OCI-LY1 (cell line): ENCODE measurements at regions not wholly inside any gene's neighbourhood (a gene's known extent, or its start where the extent isn't known, plus 50 kb on each side); places are given as distances from the start of the nearest gene placed in this dataset.
"Not testable (repeated sequence)": the region's sequence is repeated elsewhere in the genome, so short reads cannot be mapped to it uniquely, and the experiment has no call there.

ENCODE experiments used
- H2AFZ ChIP-seq: fragments of 200-600 bp; sonication (generic), shearing (Covaris generic); 2 replicates; pipeline ENCODE4 v1.6.0; 2014; ENCODE audit warnings: antibody characterized with exemption, mild to moderate bottlenecking, low read length
- H3F3A ChIP-seq: fragments of 200-600 bp; sonication (generic), shearing (Covaris generic); 2 replicates; pipeline ENCODE4 v1.6.0; 2014; ENCODE audit warnings: mild to moderate bottlenecking, antibody characterized with exemption, low read length, moderate library complexity; ENCODE audit not compliant: insufficient read depth
- H3K27ac ChIP-seq: fragments of 200-600 bp; sonication (generic); 2 replicates; pipeline ENCODE4 v1.5.1; 2014; ENCODE audit warnings: low read length, mixed run types, mild to moderate bottlenecking, low read depth; ENCODE audit not compliant: poor library complexity, severe bottlenecking
- H3K27me3 ChIP-seq: fragments of 200-600 bp; sonication (generic); 2 replicates; pipeline ENCODE4 v1.6.0; 2014; ENCODE audit warnings: antibody characterized with exemption, mild to moderate bottlenecking, low read length, moderate library complexity; ENCODE audit not compliant: insufficient read depth
- H3K36me3 ChIP-seq: fragments of 200-600 bp; sonication (generic); 2 replicates; pipeline ENCODE4 v1.6.1; 2014; ENCODE audit warnings: mild to moderate bottlenecking, antibody characterized with exemption, low read length, moderate library complexity, mixed read lengths; ENCODE audit not compliant: insufficient read depth
- H3K4me1 ChIP-seq: fragments of 200-600 bp; sonication (generic); 2 replicates; pipeline ENCODE4 v1.5.1; 2014; ENCODE audit warnings: mild to moderate bottlenecking, low read length, moderate library complexity; ENCODE audit not compliant: insufficient read depth, severe bottlenecking
- H3K4me2 ChIP-seq: fragments of 200-600 bp; sonication (generic), shearing (Covaris generic); 2 replicates; pipeline ENCODE4 v1.6.1; 2014; ENCODE audit warnings: low read length
- H3K4me3 ChIP-seq: fragments of 200-600 bp; sonication (generic); 2 replicates; pipeline ENCODE4 v1.5.1; 2014; ENCODE audit warnings: low read length, low read depth, mild to moderate bottlenecking, mixed read lengths; ENCODE audit not compliant: poor library complexity, severe bottlenecking
- H3K79me2 ChIP-seq: fragments of 200-600 bp; shearing (Covaris generic); 2 replicates; pipeline ENCODE4 v1.6.1; 2016; ENCODE audit warnings: mixed run types, low read length, mixed read lengths; ENCODE audit not compliant: insufficient read depth
- H3K9ac ChIP-seq: fragments of 200-600 bp; sonication (generic), shearing (Covaris generic); 2 replicates; pipeline ENCODE4 v1.6.1; 2014; ENCODE audit warnings: mild to moderate bottlenecking, low read length, mixed read lengths
- H3K9me2 ChIP-seq: fragments of 200-600 bp; sonication (generic), shearing (Covaris generic); 2 replicates; pipeline ENCODE4 v1.6.1; 2014; ENCODE audit warnings: low read depth, mild to moderate bottlenecking, low read length, mixed read lengths
- H3K9me3 ChIP-seq: fragments of 200-600 bp; shearing (Covaris generic); 2 replicates; pipeline ENCODE4 v1.6.1; 2014; ENCODE audit warnings: low read length, mixed read lengths
- H4K20me1 ChIP-seq: fragments of 200-600 bp; sonication (generic), shearing (Covaris generic); 2 replicates; pipeline ENCODE4 v1.6.0; 2016; ENCODE audit warnings: mild to moderate bottlenecking, low read length; ENCODE audit not compliant: insufficient read depth
- CTCF ChIP-seq: fragments of 200-600 bp; sonication (generic), shearing (Covaris generic); IDR thresholded peaks from 2 replicates; pipeline ENCODE4 v1.5.1; 2017; ENCODE audit warnings: mild to moderate bottlenecking, antibody characterized with exemption, low read length, moderate library complexity, mixed read lengths
- EZH2 ChIP-seq: fragments of 200-600 bp; sonication (generic), shearing (Covaris generic); IDR thresholded peaks from 2 replicates; pipeline ENCODE4 v1.8.0; 2017; ENCODE audit warnings: borderline replicate concordance, mixed run types, mild to moderate bottlenecking, antibody characterized with exemption, low read length, moderate library complexity, mixed read lengths

DNA sequence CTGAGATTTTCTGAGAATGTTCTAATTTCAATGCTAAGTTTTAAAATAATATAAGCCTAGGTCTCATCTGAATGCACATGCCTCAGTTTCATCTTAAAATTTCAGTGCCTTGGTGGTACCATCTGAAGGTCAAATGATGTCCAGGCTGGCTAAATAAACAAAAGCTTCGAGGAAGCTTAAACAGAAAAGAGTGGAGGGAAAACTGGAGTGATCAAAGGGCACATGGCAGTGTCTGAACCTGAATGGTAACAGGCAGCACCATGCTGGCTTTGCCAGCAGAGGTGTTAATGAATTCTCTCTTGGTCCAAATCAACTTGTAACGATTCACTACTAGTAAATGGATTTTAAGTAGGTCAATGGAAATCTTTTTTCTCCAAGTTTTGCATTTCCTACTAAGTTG lies 158.4 kb upstream of the MEX3C start:
- H3K36me3 ChIP-seq = no peaks in the 10 kb centered on the region

DNA sequence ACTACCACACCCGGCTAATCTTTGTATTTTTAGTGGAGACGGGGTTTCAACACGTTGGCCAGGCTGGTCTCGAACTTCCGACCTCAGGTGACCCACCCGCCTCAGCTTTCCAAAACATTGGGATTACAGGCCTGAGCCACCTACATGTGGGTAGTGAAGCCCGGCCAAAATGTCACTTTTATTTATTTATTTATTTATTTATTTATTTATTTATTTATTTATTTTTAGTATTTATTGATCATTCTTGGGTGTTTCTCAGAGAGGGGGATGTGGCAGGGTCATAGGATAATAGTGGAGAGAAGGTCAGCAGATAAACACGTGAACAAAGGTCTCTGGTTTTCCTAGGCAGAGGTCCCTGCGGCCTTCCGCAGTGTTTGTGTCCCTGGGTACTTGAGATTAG lies 162.8 kb upstream of the MEX3C start:
- H4K20me1 ChIP-seq, H3K4me1 ChIP-seq, H3K79me2 ChIP-seq, H3K36me3 ChIP-seq, H3K9me3 ChIP-seq, H3K9ac ChIP-seq, H3K27me3 ChIP-seq, H3F3A ChIP-seq, H3K27ac ChIP-seq, H2AFZ ChIP-seq, H3K4me3 ChIP-seq, H3K9me2 ChIP-seq, H3K4me2 ChIP-seq: not testable (repeated sequence)

More for the DNA sequence above, 158.4 kb upstream of the MEX3C start:
- TF ChIP-seq CTCF = no peak
- no peak for TF ChIP-seq EZH2
- no peaks in the 10 kb centered on the region for H3K79me2 ChIP-seq
- no peak overlapping the region for H3K4me2 ChIP-seq
- no peak overlapping the region for H2AFZ ChIP-seq
- no peaks in the 10 kb centered on the region for H3K27me3 ChIP-seq
- H3K9me3 ChIP-seq = no peaks in the 10 kb centered on the region
- H3K4me3 ChIP-seq = no peak overlapping the region
- H3K9ac ChIP-seq = no peak overlapping the region
- H4K20me1 ChIP-seq = no peaks in the 10 kb centered on the region
- H3F3A ChIP-seq = no peaks in the 10 kb centered on the region
- no peaks in the 10 kb centered on the region for H3K9me2 ChIP-seq
- no peaks in the 10 kb centered on the region for H3K4me1 ChIP-seq
- no peak overlapping the region for H3K27ac ChIP-seq

DNA sequence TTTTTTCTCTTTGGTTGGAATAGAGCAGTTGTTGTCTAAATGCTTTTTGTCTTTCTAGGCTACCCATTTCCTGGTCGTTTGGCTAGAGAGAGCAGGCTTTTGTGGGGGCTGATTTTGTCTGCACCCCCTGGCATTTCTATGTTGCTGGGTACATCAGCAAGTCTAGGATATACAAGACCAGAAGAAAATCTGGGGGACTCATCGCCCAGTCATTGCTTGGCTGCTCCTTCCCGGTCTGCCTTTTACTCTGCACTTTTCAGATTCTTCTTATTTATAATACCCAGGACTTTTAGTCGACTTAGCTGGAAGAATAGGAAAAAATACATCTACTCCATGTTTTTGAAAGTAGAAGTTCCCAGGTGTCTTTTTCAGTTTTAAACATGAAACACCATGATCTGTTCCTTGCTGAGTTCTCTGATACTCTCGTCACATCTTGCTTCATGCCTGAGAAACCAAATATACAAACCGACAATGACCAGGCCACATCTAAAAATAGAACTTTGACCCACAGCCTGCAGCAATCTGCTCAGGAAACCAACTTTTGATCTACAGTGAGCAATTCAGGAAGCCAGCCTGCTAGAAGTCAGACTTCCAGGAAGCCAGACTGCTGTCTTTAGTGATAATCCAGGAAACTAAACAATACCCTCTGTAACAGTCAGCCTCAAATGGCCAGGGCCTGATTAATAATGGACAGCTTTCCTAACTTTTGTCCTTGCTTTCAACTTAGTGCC lies 163.8 kb upstream of the MEX3C start:
- TF ChIP-seq CTCF = no peak
- no peak for TF ChIP-seq EZH2
- no peaks in the 10 kb centered on the region for H3F3A ChIP-seq
- no peaks in the 10 kb centered on the region for H3K9me2 ChIP-seq
- no peaks in the 10 kb centered on the region for H3K79me2 ChIP-seq
- no peak overlapping the region for H3K27ac ChIP-seq
- no peak overlapping the region for H3K4me2 ChIP-seq
- no peaks in the 10 kb centered on the region for H3K4me1 ChIP-seq
- H2AFZ ChIP-seq = no peak overlapping the region
- no peak overlapping the region for H3K9ac ChIP-seq
- H3K9me3 ChIP-seq = no peaks in the 10 kb centered on the region
- no peaks in the 10 kb centered on the region for H4K20me1 ChIP-seq
- no peak overlapping the region for H3K4me3 ChIP-seq
- no peaks in the 10 kb centered on the region for H3K27me3 ChIP-seq
- no peaks in the 10 kb centered on the region for H3K36me3 ChIP-seq

- H3K4me2 ChIP-seq = no peak overlapping the region
- H3K4me1 ChIP-seq = no peaks in the 10 kb centered on the region
- no peaks in the 10 kb centered on the region for H3K79me2 ChIP-seq
- TF ChIP-seq CTCF (no peak), EZH2 (no peak)
- no peak overlapping the region for H3K9ac ChIP-seq
- no peak overlapping the region for H3K4me3 ChIP-seq
- H3K9me2 ChIP-seq = no peaks in the 10 kb centered on the region
- H3K27ac ChIP-seq = no peak overlapping the region
- H3K9me3 ChIP-seq = no peaks in the 10 kb centered on the region
- no peak overlapping the region for H2AFZ ChIP-seq
- H3K27me3 ChIP-seq = no peaks in the 10 kb centered on the region
- no peaks in the 10 kb centered on the region for H3F3A ChIP-seq
- H3K36me3 ChIP-seq = no peaks in the 10 kb centered on the region
- no peaks in the 10 kb centered on the region for H4K20me1 ChIP-seq
Measured at GRCh38 chr18:51363384-51363783, 165.9 kb upstream of the MEX3C start.
